ENCODE measurements at regions not wholly inside any gene's neighbourhood (a gene's known extent, or its start where the extent isn't known, plus 50 kb on each side); places are given as distances from the start of the nearest gene placed in this dataset.

- no peaks in the 10 kb centered on the region for H4K20me1 ChIP-seq (ENCODE audit: insufficient read depth, low read length)
- no peaks in the 10 kb centered on the region for H3K4me1 ChIP-seq (ENCODE audit: insufficient read depth, low read length)
- FAIRE-seq (no peak), DNase-seq (ENCODE audit: low spot score) (no peak), ATAC-seq (no peak)
- POLR2A ChIA-PET = no interaction called here
- no TSS peak for BruUV-seq (replicated peaks)
- no peak overlapping the region for H2AFZ ChIP-seq (ENCODE audit: low read length)
- no peaks in the 10 kb centered on the region for H3K27me3 ChIP-seq (ENCODE audit: control insufficient read depth in 1 of 2, insufficient read depth in 2 of 2, low read length in 2 of 2)
- H3K79me2 ChIP-seq (ENCODE audit: insufficient read depth, low read length) = no peaks in the 10 kb centered on the region
- H3K27ac ChIP-seq (ENCODE audit: extremely low read length, insufficient read depth, low read length) = no peak overlapping the region
- no peaks in the 10 kb centered on the region for H3K9me3 ChIP-seq (ENCODE audit: low read length)
- no peak for TF ChIP-seq ZNF460 (CRISPR knock-in tag; IDR thresholded peaks at IDR 0.05; ENCODE audit: borderline replicate concordance)
- no peak for TF ChIP-seq SIN3B (IDR thresholded peaks at IDR 0.05; ENCODE audit: low read length)
- no peak for TF ChIP-seq CSRNP1 (CRISPR knock-in tag; IDR thresholded peaks at IDR 0.05)
- TF ChIP-seq ZBTB39 (CRISPR knock-in tag; IDR thresholded peaks at IDR 0.05) = no peak
- TF ChIP-seq ATM (IDR thresholded peaks at IDR 0.05; ENCODE audit: borderline replicate concordance) = no peak
- no peak for TF ChIP-seq HOXA9 (CRISPR knock-in tag; IDR thresholded peaks at IDR 0.05; ENCODE audit: borderline replicate concordance)
- TF ChIP-seq RFX1 (IDR thresholded peaks at IDR 0.05) = no peak
- no peak for TF ChIP-seq CHD2 (IDR thresholded peaks at IDR 0.05; ENCODE audit: low read depth, low read length)
- no peak for TF ChIP-seq ZNF282 (IDR thresholded peaks at IDR 0.05; ENCODE audit: partially characterized antibody)
- TF ChIP-seq MEIS2 (CRISPR knock-in tag; IDR thresholded peaks at IDR 0.05) = no peak
- no peaks in the 10 kb centered on the region for H3K36me3 ChIP-seq (replicated peaks in 1 of 2; ENCODE audit: control insufficient read depth in 1 of 2, insufficient read depth in 2 of 2, low read length in 2 of 2)
- intact Hi-C loops (cut with micrococcal nuclease; ENCODE audit: unreplicated experiment) (no loop called here), in situ Hi-C loops (cut with HindIII; ENCODE audit: extremely low pct_ligation_motif_present, low pct_unique_long_range_greater_than_20kb) (no loop called here)
- 25% methylated on average over 5 of the region's 5 CpGs for WGBS (ENCODE audit: low lambda C conversion rate)
- H3K4me2 ChIP-seq (ENCODE audit: low read depth, low read length) = no peak overlapping the region
- CTCF ChIA-PET (ENCODE audit: low intra/inter-chr PET ratio, low total read pairs) = no interaction called here
- no peak overlapping the region for H3K4me3 ChIP-seq (replicated peaks in 1 of 3; ENCODE audit: insufficient read depth in 1 of 3, low read depth in 2 of 3, low read length in 3 of 3)
- H3K9ac ChIP-seq (ENCODE audit: insufficient read depth, low read depth, low read length) = no peak overlapping the region
These were observed 557.6 kb downstream of the PRR16 start for GRCh38 chr5:121021681-121022080.
